Activated CD4-positive, alpha-beta T cell treated with anti-CD3 and anti-CD28 coated beads for 36 hours (primary cell): ENCODE measurements at regions not wholly inside any gene's neighbourhood (a gene's known extent, or its start where the extent isn't known, plus 50 kb on each side); places are given as distances from the start of the nearest gene placed in this dataset.
A peak's percentile ranks its signal among the peaks of the same experiment; 100 is the strongest.

ENCODE experiments used
- ATAC-seq: fragments of 200-7000 bp; cut with Tn5 transposase; one replicate; pipeline ENCODE4 v1.10.0; 2021; ENCODE audit warnings: mild to moderate bottlenecking, moderate library complexity
- CTCF ChIA-PET: fragments of 350-600 bp; sonication (Branson Sonifier 250); formaldehyde crosslinking; loops from one replicate; lab custom pipeline; 2021; ENCODE audit warnings: antibody characterized with exemption; lab: Charles Lee
- POLR2A ChIA-PET: fragments of 350-600 bp; sonication (Branson Sonifier 250); formaldehyde crosslinking; loops from one replicate; lab custom pipeline; 2021; ENCODE audit warnings: antibody characterized with exemption, inconsistent platforms; lab: Charles Lee
- DNase-seq: peaks from one replicate; pipeline ENCODE4 v3.0.0-alpha.2; 2020
- H3K27ac Mint-ChIP-seq: one replicate; pipeline ENCODE4 v1.8.0; 2021; ENCODE audit warnings: mixed read lengths
- H3K27me3 Mint-ChIP-seq: one replicate; pipeline ENCODE4 v1.8.0; 2021; ENCODE audit warnings: mixed read lengths
- H3K36me3 Mint-ChIP-seq: one replicate; pipeline ENCODE4 v1.8.0; 2021; ENCODE audit warnings: low read depth, mixed read lengths
- H3K4me1 Mint-ChIP-seq: one replicate; pipeline ENCODE4 v1.8.0; 2021; ENCODE audit warnings: mixed read lengths
- H3K4me3 Mint-ChIP-seq: one replicate; pipeline ENCODE4 v1.8.0; 2021; ENCODE audit warnings: mild to moderate bottlenecking, moderate library complexity, mixed read lengths
- H3K9me3 Mint-ChIP-seq: one replicate; pipeline ENCODE4 v1.8.0; 2021; ENCODE audit warnings: low read depth, mixed read lengths
- intact Hi-C, 2 experiments: fragments of 100-400 bp; cut with DNase I in 1 of 2; cut with micrococcal nuclease in 1 of 2; formaldehyde crosslinking; loops; one replicate each; pipeline versions ENCODE4 v1.14.2 to v1.15.1; 2022 to 2024; cut with DNase I, micrococcal nuclease

- Mint-ChIP-seq H3K4me3 (no peak overlapping the region), H3K36me3 (no peaks in the 10 kb centered on the region), H3K27me3 (peaks cover 19% of the 10 kb centered on the region), H3K9me3 (no peaks in the 10 kb centered on the region), H3K4me1 (no peaks in the 10 kb centered on the region), H3K27ac (no peak overlapping the region)
- intact Hi-C loops = no loop called here
- no peak for DNase-seq
- ChIA-PET POLR2A (no interaction called here), CTCF (interaction anchor here (0.6 kb wide), 1 partner anchor 798 kb away, joined by 3 read pairs; no protein-coding TSS in a partner anchor)
- ATAC-seq = no peak
These were observed 67.0 kb upstream of the SIMC1 start for GRCh38 chr5:176171171-176171760.

GRCh38 chr5:176172246-176172645 is 66.0 kb upstream of the SIMC1 start:
- H3K27me3 Mint-ChIP-seq = peaks cover 16% of the 10 kb centered on the region
- CTCF ChIA-PET = no interaction called here
- no peak overlapping the region for H3K27ac Mint-ChIP-seq
- H3K4me1 Mint-ChIP-seq = no peaks in the 10 kb centered on the region
- intact Hi-C loops = no loop called here
- H3K4me3 Mint-ChIP-seq = no peak overlapping the region
- ATAC-seq (no peak), DNase-seq (no peak)
- POLR2A ChIA-PET = no interaction called here
- H3K36me3 Mint-ChIP-seq = no peaks in the 10 kb centered on the region
- no peaks in the 10 kb centered on the region for H3K9me3 Mint-ChIP-seq

GRCh38 chr5:176173647-176174046 is 64.6 kb upstream of the SIMC1 start:
- Mint-ChIP-seq H3K36me3 (no peaks in the 10 kb centered on the region), H3K27ac (no peak overlapping the region), H3K9me3 (no peaks in the 10 kb centered on the region), H3K4me1 (no peaks in the 10 kb centered on the region), H3K4me3 (no peak overlapping the region), H3K27me3 (peaks cover 24% of the 10 kb centered on the region)
- ChIA-PET CTCF (no interaction called here), POLR2A (no interaction called here)
- intact Hi-C loops = no loop called here
- ATAC-seq (no peak), DNase-seq (no peak)

- ChIA-PET CTCF (no interaction called here), POLR2A (no interaction called here)
- H3K27ac Mint-ChIP-seq = no peak overlapping the region
These were observed 63.7 kb upstream of the SIMC1 start for GRCh38 chr5:176174345-176175025.

GRCh38 chr5:176175101-176175852 is 62.9 kb upstream of the SIMC1 start:
- CTCF ChIA-PET = no interaction called here
- H3K4me1 Mint-ChIP-seq = no peaks in the 10 kb centered on the region

More at GRCh38 chr5:176174345-176175025, 63.7 kb upstream of the SIMC1 start:
- Mint-ChIP-seq H3K9me3 (no peaks in the 10 kb centered on the region), H3K4me3 (no peak overlapping the region), H3K4me1 (no peaks in the 10 kb centered on the region), H3K27me3 (peaks cover 26% of the 10 kb centered on the region), H3K36me3 (no peaks in the 10 kb centered on the region)
- DNase-seq = no peak
- ATAC-seq = no peak
- intact Hi-C loops = no loop called here

DNA sequence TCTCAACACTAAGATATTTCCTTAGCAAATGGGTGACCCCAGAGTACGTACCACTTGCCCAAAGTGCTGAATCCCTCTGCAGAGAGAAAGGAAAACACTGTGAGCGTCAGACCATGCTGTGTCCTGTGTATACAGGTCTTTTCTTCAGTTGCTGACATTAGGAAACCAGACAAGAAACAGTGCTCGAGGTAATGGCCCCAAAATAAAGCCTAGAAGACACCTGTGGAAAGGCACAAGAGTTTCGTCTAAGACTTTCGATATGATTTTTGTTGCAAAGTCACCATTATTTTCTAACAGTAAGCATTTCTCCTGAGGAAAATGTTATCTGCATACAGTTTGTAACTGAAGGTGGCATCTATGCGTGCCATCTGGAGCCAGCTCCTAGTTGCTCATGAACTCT is 62.0 kb upstream of the SIMC1 start:
- H3K36me3 Mint-ChIP-seq = no peaks in the 10 kb centered on the region
- H3K4me1 Mint-ChIP-seq = no peaks in the 10 kb centered on the region
- H3K27ac Mint-ChIP-seq = no peak overlapping the region
- DNase-seq (no peak), ATAC-seq (no peak)
- intact Hi-C loops = no loop called here
- H3K4me3 Mint-ChIP-seq = no peak overlapping the region
- CTCF ChIA-PET = no interaction called here
- POLR2A ChIA-PET = no interaction called here
- H3K9me3 Mint-ChIP-seq = no peaks in the 10 kb centered on the region
- peaks cover 32% of the 10 kb centered on the region for H3K27me3 Mint-ChIP-seq

More at GRCh38 chr5:176175101-176175852, 62.9 kb upstream of the SIMC1 start:
- POLR2A ChIA-PET = no interaction called here
- Mint-ChIP-seq H3K36me3 (no peaks in the 10 kb centered on the region), H3K9me3 (no peaks in the 10 kb centered on the region), H3K27ac (no peak overlapping the region), H3K27me3 (peaks cover 30% of the 10 kb centered on the region), H3K4me3 (no peak overlapping the region)
- ATAC-seq (no peak), DNase-seq (no peak)
- intact Hi-C loops = no loop called here

GRCh38 chr5:176178789-176179188 is 59.4 kb upstream of the SIMC1 start:
- peak; percentile 18 for DNase-seq
- intact Hi-C loops = no loop called here
- CTCF ChIA-PET = interaction anchor here (0.7 kb wide), 1 partner anchor 16 kb away, joined by 3 read pairs; no protein-coding TSS in a partner anchor
- Mint-ChIP-seq H3K4me1 (no peaks in the 10 kb centered on the region), H3K27ac (no peak overlapping the region), H3K4me3 (no peak overlapping the region), H3K9me3 (no peaks in the 10 kb centered on the region), H3K27me3 (peaks cover 34% of the 10 kb centered on the region), H3K36me3 (no peaks in the 10 kb centered on the region)
- POLR2A ChIA-PET = no interaction called here
- ATAC-seq = no peak

DNA sequence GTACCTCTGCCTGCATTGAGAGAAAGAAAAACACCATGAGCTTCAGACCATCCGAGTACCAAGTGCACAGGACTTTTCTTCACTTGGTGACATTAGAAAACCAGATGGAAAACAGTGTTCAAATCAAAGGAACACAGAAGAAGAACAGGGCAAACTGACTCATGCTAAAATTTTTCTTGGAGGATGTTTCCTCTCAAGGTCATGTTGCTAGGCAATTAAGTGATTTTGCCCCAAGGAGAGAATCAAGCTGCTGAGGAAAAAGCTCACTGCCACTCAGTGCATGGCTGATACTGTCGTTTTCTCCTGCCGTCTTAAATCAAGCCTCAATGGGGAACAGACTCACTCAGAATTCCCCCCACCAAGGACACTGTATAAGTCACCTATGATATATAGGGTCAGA is 57.9 kb upstream of the SIMC1 start:
- H3K4me3 Mint-ChIP-seq = no peak overlapping the region
- H3K27me3 Mint-ChIP-seq = peaks cover 32% of the 10 kb centered on the region
- no peaks in the 10 kb centered on the region for H3K9me3 Mint-ChIP-seq
- ChIA-PET POLR2A (no interaction called here), CTCF (interaction anchor here (0.6 kb wide), 1 partner anchor 260 kb away, joined by 3 read pairs; no protein-coding TSS in a partner anchor)
- no peak for ATAC-seq
- intact Hi-C loops = no loop called here
- no peak overlapping the region for H3K27ac Mint-ChIP-seq
- no peaks in the 10 kb centered on the region for H3K4me1 Mint-ChIP-seq
- no peak for DNase-seq
- no peaks in the 10 kb centered on the region for H3K36me3 Mint-ChIP-seq

- Mint-ChIP-seq H3K4me1 (no peaks in the 10 kb centered on the region), H3K36me3 (no peaks in the 10 kb centered on the region), H3K27me3 (peaks cover 28% of the 10 kb centered on the region), H3K4me3 (no peak overlapping the region), H3K27ac (no peak overlapping the region), H3K9me3 (no peaks in the 10 kb centered on the region)
- intact Hi-C loops = no loop called here
- ATAC-seq (no peak), DNase-seq (no peak)
- ChIA-PET POLR2A (no interaction called here), CTCF (no interaction called here)
These were observed 57.4 kb upstream of the SIMC1 start for GRCh38 chr5:176180781-176181180.

GRCh38 chr5:176181271-176181855 is 56.9 kb upstream of the SIMC1 start:
- CTCF ChIA-PET = no interaction called here
- ATAC-seq (no peak), DNase-seq (no peak)
- intact Hi-C loops = no loop called here
- Mint-ChIP-seq H3K36me3 (no peaks in the 10 kb centered on the region), H3K27ac (no peak overlapping the region), H3K9me3 (no peaks in the 10 kb centered on the region), H3K27me3 (peaks cover 28% of the 10 kb centered on the region), H3K4me1 (no peaks in the 10 kb centered on the region), H3K4me3 (no peak overlapping the region)
- POLR2A ChIA-PET = no interaction called here

- ChIA-PET CTCF (no interaction called here), POLR2A (no interaction called here)
- H3K4me1 Mint-ChIP-seq = no peaks in the 10 kb centered on the region
- intact Hi-C loops = no loop called here
- H3K27ac Mint-ChIP-seq = no peak overlapping the region
- H3K27me3 Mint-ChIP-seq = peaks cover 17% of the 10 kb centered on the region
- ATAC-seq (no peak), DNase-seq (no peak)
- H3K9me3 Mint-ChIP-seq = no peaks in the 10 kb centered on the region
- no peaks in the 10 kb centered on the region for H3K36me3 Mint-ChIP-seq
- no peak overlapping the region for H3K4me3 Mint-ChIP-seq
These were observed 54.7 kb upstream of the SIMC1 start for GRCh38 chr5:176183321-176184074.
